ENCODE measurements at regions not wholly inside any gene's neighbourhood (a gene's known extent, or its start where the extent isn't known, plus 50 kb on each side); places are given as distances from the start of the nearest gene placed in this dataset.

DNA sequence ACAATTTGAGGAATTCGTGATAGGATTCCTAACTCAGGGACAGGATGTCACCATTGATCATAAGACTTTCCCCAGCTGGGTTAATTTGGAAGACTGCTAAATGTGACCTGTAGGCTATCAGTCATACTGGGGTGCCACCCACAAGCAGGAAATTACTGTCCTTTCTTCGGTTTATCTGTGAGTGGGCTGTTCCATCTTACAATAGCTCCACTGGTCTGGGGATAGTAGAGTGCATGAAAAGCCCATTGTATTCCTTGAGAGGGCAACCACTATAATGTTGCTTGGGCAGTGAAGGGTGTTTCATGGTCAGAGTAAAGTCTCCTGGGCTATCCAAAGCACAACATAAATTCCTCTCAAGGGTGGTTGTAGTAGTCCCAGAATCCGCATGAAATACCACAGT lies 1523.0 kb upstream of the B3GALT2 start:
- no peaks in the 10 kb centered on the region for H3K79me2 ChIP-seq (ENCODE audit: control insufficient read depth, insufficient read depth, low read length)
- BruUV-seq (replicated peaks): no TSS peak
- no peak overlapping the region for H2AFZ ChIP-seq (ENCODE audit: low read depth, low read length)
- no peak overlapping the region for H3K9ac ChIP-seq (ENCODE audit: insufficient read depth in 1 of 2, low read depth in 2 of 2, low read length in 2 of 2)
- no peaks in the 10 kb centered on the region for H3K9me3 ChIP-seq (replicated peaks; ENCODE audit: control insufficient read depth, insufficient read depth, low read depth, low read length)
- intact Hi-C loops (cut with micrococcal nuclease) (no loop called here), in situ Hi-C loops (cut with MboI) (no loop called here)
- no peaks in the 10 kb centered on the region for H3K36me3 ChIP-seq (ENCODE audit: control insufficient read depth, insufficient read depth, low read length)
- H3K9me1 ChIP-seq (ENCODE audit: control insufficient read depth, insufficient read depth, low read length): no peaks in the 10 kb centered on the region
- H3K4me2 ChIP-seq (ENCODE audit: insufficient read depth, low read length): no peak overlapping the region
- no peaks in the 10 kb centered on the region for H3K4me1 ChIP-seq (replicated peaks in 1 of 2; ENCODE audit: control insufficient read depth in 2 of 2, insufficient read depth in 2 of 2, low read length in 2 of 2)
- DNase-seq (ENCODE audit: extremely low read depth in 1 of 4, low spot score in 3 of 4) (peak in 1 of 4 experiments; percentile 4), FAIRE-seq (no peak), ATAC-seq (peak; percentile 57; the same call in 2 of the 3 replicates)
- WGBS (ENCODE audit: insufficient coverage, low coverage, missing lambda C conversion rate): 35% methylated on average over 3 of the region's 3 CpGs
- H4K20me1 ChIP-seq (replicated peaks; ENCODE audit: control insufficient read depth, insufficient read depth, low read length): no peaks in the 10 kb centered on the region
- POLR2A ChIA-PET: no interaction called here
- CTCF ChIA-PET (ENCODE audit: low intra/inter-chr PET ratio): no interaction called here
- H3K4me3 ChIP-seq: no peak overlapping the region
- TF ChIP-seq ZNF12 (CRISPR knock-in tag; IDR thresholded peaks at IDR 0.05): no peak
- TF ChIP-seq ILF3 (IDR thresholded peaks at IDR 0.05; ENCODE audit: borderline replicate concordance): no peak
- H3K27me3 ChIP-seq (ENCODE audit: control insufficient read depth in 2 of 2, insufficient read depth in 2 of 2, low read length in 2 of 2): no peaks in the 10 kb centered on the region
- H3K27ac ChIP-seq (ENCODE audit: extremely low read depth, low read depth, low read length): no peak overlapping the region

DNA sequence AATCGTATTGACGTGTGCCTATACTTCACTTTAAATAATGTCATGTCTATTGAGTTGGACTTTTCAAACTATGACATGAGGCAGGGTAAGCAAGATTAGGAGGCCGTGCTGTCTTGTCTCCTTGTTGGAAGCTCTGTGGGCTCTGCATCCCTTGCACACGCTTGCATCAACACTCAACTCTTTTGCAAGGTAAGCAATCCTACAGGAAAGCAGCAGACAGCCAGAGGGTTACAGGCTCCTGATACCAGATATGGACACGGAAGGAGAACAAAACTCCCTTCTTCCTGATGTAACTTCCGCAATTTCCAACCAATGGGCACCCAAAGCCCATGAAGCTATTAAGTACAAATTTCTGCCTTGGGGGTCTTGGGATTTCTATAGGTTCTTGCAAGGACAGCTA lies 1520.7 kb upstream of the B3GALT2 start:
- Histone ChIP-seq H4K20me1 (replicated peaks; ENCODE audit: control insufficient read depth, insufficient read depth, low read length) (no peaks in the 10 kb centered on the region), H3K4me2 (ENCODE audit: insufficient read depth, low read length) (no peak overlapping the region), H3K27ac (ENCODE audit: extremely low read depth, low read depth, low read length) (no peak overlapping the region), H3K79me2 (ENCODE audit: control insufficient read depth, insufficient read depth, low read length) (no peaks in the 10 kb centered on the region), H2AFZ (ENCODE audit: low read depth, low read length) (no peak overlapping the region), H3K9me3 (replicated peaks; ENCODE audit: control insufficient read depth, insufficient read depth, low read depth, low read length) (no peaks in the 10 kb centered on the region), H3K4me1 (replicated peaks in 1 of 2; ENCODE audit: control insufficient read depth in 2 of 2, insufficient read depth in 2 of 2, low read length in 2 of 2) (no peaks in the 10 kb centered on the region), H3K9me1 (ENCODE audit: control insufficient read depth, insufficient read depth, low read length) (no peaks in the 10 kb centered on the region), H3K4me3 (no peak overlapping the region), H3K36me3 (ENCODE audit: control insufficient read depth, insufficient read depth, low read length) (no peaks in the 10 kb centered on the region), H3K9ac (ENCODE audit: insufficient read depth in 1 of 2, low read depth in 2 of 2, low read length in 2 of 2) (no peak overlapping the region), H3K27me3 (ENCODE audit: control insufficient read depth in 2 of 2, insufficient read depth in 2 of 2, low read length in 2 of 2) (no peaks in the 10 kb centered on the region)
- ATAC-seq (peak; percentile 79), FAIRE-seq (no peak), DNase-seq (ENCODE audit: extremely low read depth in 1 of 4, low spot score in 3 of 4) (peak in 1 of 4 experiments; percentile 17)
- ChIA-PET CTCF (ENCODE audit: low intra/inter-chr PET ratio) (no interaction called here), POLR2A (interaction anchor here (1.0 kb wide), 1 partner anchor 41 kb away, joined by 3 read pairs; no protein-coding TSS in a partner anchor)
- no TSS peak for BruUV-seq (replicated peaks)
- 61% methylated on average over 6 of the region's 6 CpGs for WGBS (ENCODE audit: insufficient coverage, low coverage, missing lambda C conversion rate)
- intact Hi-C loops (cut with micrococcal nuclease): no loop called here
- in situ Hi-C loops (cut with MboI): no loop called here
- TF ChIP-seq, protein P1, sequence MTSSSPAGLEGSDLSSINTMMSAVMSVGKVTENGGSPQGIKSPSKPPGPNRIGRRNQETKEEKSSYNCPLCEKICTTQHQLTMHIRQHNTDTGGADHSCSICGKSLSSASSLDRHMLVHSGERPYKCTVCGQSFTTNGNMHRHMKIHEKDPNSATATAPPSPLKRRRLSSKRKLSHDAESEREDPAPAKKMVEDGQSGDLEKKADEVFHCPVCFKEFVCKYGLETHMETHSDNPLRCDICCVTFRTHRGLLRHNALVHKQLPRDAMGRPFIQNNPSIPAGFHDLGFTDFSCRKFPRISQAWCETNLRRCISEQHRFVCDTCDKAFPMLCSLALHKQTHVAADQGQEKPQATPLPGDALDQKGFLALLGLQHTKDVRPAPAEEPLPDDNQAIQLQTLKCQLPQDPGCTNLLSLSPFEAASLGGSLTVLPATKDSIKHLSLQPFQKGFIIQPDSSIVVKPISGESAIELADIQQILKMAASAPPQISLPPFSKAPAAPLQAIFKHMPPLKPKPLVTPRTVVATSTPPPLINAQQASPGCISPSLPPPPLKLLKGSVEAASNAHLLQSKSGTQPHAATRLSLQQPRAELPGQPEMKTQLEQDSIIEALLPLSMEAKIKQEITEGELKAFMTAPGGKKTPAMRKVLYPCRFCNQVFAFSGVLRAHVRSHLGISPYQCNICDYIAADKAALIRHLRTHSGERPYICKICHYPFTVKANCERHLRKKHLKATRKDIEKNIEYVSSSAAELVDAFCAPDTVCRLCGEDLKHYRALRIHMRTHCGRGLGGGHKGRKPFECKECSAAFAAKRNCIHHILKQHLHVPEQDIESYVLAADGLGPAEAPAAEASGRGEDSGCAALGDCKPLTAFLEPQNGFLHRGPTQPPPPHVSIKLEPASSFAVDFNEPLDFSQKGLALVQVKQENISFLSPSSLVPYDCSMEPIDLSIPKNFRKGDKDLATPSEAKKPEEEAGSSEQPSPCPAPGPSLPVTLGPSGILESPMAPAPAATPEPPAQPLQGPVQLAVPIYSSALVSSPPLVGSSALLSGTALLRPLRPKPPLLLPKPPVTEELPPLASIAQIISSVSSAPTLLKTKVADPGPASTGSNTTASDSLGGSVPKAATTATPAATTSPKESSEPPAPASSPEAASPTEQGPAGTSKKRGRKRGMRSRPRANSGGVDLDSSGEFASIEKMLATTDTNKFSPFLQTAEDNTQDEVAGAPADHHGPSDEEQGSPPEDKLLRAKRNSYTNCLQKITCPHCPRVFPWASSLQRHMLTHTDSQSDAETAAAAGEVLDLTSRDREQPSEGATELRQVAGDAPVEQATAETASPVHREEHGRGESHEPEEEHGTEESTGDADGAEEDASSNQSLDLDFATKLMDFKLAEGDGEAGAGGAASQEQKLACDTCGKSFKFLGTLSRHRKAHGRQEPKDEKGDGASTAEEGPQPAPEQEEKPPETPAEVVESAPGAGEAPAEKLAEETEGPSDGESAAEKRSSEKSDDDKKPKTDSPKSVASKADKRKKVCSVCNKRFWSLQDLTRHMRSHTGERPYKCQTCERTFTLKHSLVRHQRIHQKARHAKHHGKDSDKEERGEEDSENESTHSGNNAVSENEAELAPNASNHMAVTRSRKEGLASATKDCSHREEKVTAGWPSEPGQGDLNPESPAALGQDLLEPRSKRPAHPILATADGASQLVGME (CRISPR knock-in tag; IDR thresholded peaks at IDR 0.05): no peak
- TF ChIP-seq ZNF717 (CRISPR knock-in tag; IDR thresholded peaks at IDR 0.05) (no peak), RNF2 (IDR thresholded peaks at IDR 0.05) (no peak), ZBTB1 (CRISPR knock-in tag; IDR thresholded peaks at IDR 0.05; ENCODE audit: borderline replicate concordance, low read depth) (no peak), DDX20 (tag; IDR thresholded peaks at IDR 0.05; ENCODE audit: low read depth) (0 out of 2 replicates have a peak, but pooled peaks have one; percentile 21), ZNF780A (CRISPR knock-in tag; IDR thresholded peaks at IDR 0.05) (no peak), HEY1 (CRISPR knock-in tag; IDR thresholded peaks at IDR 0.05; ENCODE audit: borderline replicate concordance) (no peak)
- TF ChIP-seq, protein P2, sequence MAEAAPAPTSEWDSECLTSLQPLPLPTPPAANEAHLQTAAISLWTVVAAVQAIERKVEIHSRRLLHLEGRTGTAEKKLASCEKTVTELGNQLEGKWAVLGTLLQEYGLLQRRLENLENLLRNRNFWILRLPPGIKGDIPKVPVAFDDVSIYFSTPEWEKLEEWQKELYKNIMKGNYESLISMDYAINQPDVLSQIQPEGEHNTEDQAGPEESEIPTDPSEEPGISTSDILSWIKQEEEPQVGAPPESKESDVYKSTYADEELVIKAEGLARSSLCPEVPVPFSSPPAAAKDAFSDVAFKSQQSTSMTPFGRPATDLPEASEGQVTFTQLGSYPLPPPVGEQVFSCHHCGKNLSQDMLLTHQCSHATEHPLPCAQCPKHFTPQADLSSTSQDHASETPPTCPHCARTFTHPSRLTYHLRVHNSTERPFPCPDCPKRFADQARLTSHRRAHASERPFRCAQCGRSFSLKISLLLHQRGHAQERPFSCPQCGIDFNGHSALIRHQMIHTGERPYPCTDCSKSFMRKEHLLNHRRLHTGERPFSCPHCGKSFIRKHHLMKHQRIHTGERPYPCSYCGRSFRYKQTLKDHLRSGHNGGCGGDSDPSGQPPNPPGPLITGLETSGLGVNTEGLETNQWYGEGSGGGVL (CRISPR knock-in tag; IDR thresholded peaks at IDR 0.05): no peak

Measured in K562 (cell line).